A673 (cell line): ENCODE measurements at regions not wholly inside any gene's neighbourhood (a gene's known extent, or its start where the extent isn't known, plus 50 kb on each side); places are given as distances from the start of the nearest gene placed in this dataset.

ENCODE experiments used
- BruUV-seq: library from RNA; stranded (reverse); fragments of 400-500 nt; replicated peaks from 2 replicates; lab custom pipeline; 2021; lab: Mats Ljungman, UMichigan
- CTCF ChIA-PET: fragments of 300-600 bp; sonication (Branson Sonifier 250); formaldehyde crosslinking; loops from one replicate; lab custom pipeline; 2022; ENCODE audit warnings: antibody characterized with exemption; lab: Charles Lee
- POLR2A ChIA-PET: fragments of 300-600 bp; sonication (Branson Sonifier 250); formaldehyde crosslinking; loops from one replicate; lab custom pipeline; 2022; ENCODE audit warnings: antibody characterized with exemption; ENCODE audit not compliant: low non-redundant PET; lab: Charles Lee
- DNase-seq: peaks from one replicate; pipeline ENCODE4 v3.0.0-alpha.2; 2015; ENCODE audit warnings: low spot score
- H3K27ac ChIP-seq: fragments of 200-600 bp; sonication (generic); 2 replicates; pipeline ENCODE4 v1.5.1; 2016; ENCODE audit warnings: mixed run types, low read depth, mild to moderate bottlenecking, mixed read lengths, antibody characterized with exemption, low read length; ENCODE audit not compliant: poor library complexity, severe bottlenecking
- H3K27me3 ChIP-seq: fragments of 200-600 bp; sonication (generic); replicated peaks from 2 replicates; pipeline ENCODE4 v1.6.1; 2017; ENCODE audit warnings: mixed run types, low read depth, mild to moderate bottlenecking, mixed read lengths, antibody characterized with exemption, low read length; ENCODE audit not compliant: insufficient read depth, poor library complexity
- H3K36me3 ChIP-seq: fragments of 200-600 bp; sonication (generic); 2 replicates; pipeline ENCODE4 v1.6.1; 2016; ENCODE audit warnings: mixed run types, mild to moderate bottlenecking, mixed read lengths, antibody characterized with exemption, low read length; ENCODE audit not compliant: insufficient read depth, poor library complexity, severe bottlenecking
- H3K4me1 ChIP-seq: fragments of 200-600 bp; sonication (generic); 2 replicates; pipeline ENCODE4 v1.6.1; 2017; ENCODE audit warnings: mixed run types, mild to moderate bottlenecking, mixed read lengths, antibody characterized with exemption, low read length; ENCODE audit not compliant: insufficient read depth, poor library complexity, severe bottlenecking
- H3K4me3 ChIP-seq: fragments of 200-600 bp; sonication (generic); 2 replicates; pipeline ENCODE4 v1.5.1; 2016; ENCODE audit warnings: low read depth, mixed run types, mild to moderate bottlenecking, mixed read lengths, low read length; ENCODE audit not compliant: poor library complexity, severe bottlenecking
- H3K9me3 ChIP-seq: fragments of 200-600 bp; sonication (generic); 2 replicates; pipeline ENCODE4 v1.6.1; 2016; ENCODE audit warnings: mixed run types, low read depth, mild to moderate bottlenecking, mixed read lengths, antibody characterized with exemption, low read length; ENCODE audit not compliant: poor library complexity, severe bottlenecking
- CTCF ChIP-seq: fragments of 300-800, 200-600 bp; sonication (generic); conservative IDR thresholded peaks from 2 replicates; pipeline ENCODE4 v1.5.1; 2017; ENCODE audit warnings: low read depth, mild to moderate bottlenecking, antibody characterized with exemption, low read length, moderate library complexity, mixed read lengths
- EZH2 ChIP-seq: fragments of 200-600 bp; sonication (generic); IDR thresholded peaks from 2 replicates; pipeline ENCODE4 v1.6.1; 2017; ENCODE audit warnings: borderline replicate concordance, low read depth, mild to moderate bottlenecking, mixed read lengths, antibody characterized with exemption, low read length; ENCODE audit not compliant: poor library complexity, severe bottlenecking
- intact Hi-C: fragments of 100-400 bp; cut with micrococcal nuclease; formaldehyde crosslinking; loops from one replicate; pipeline ENCODE4 v1.10.0; 2022; ENCODE audit not compliant: unreplicated experiment

- BruUV-seq, result no TSS peak
- no peak overlapping the region for H3K27ac ChIP-seq
- H3K4me1 ChIP-seq, result no peaks in the 10 kb centered on the region
- H3K27me3 ChIP-seq, result peaks cover 58% of the 10 kb centered on the region
- TF ChIP-seq CTCF, result no peak
- TF ChIP-seq EZH2, result no peak
- no peaks in the 10 kb centered on the region for H3K9me3 ChIP-seq
- POLR2A ChIA-PET, result no interaction called here
- DNase-seq, result no peak
- CTCF ChIA-PET, result no interaction called here
- intact Hi-C loops, result no loop called here
- H3K36me3 ChIP-seq, result no peaks in the 10 kb centered on the region
- no peak overlapping the region for H3K4me3 ChIP-seq
These were observed 291.8 kb upstream of the IRX4 start for GRCh38 chr5:2174538-2174937.

- CTCF ChIA-PET, result no interaction called here
- no peak overlapping the region for H3K27ac ChIP-seq
- DNase-seq, result no peak
- no peaks in the 10 kb centered on the region for H3K4me1 ChIP-seq
- POLR2A ChIA-PET, result no interaction called here
- H3K4me3 ChIP-seq, result no peak overlapping the region
- H3K36me3 ChIP-seq, result no peaks in the 10 kb centered on the region
- no peaks in the 10 kb centered on the region for H3K9me3 ChIP-seq
- intact Hi-C loops, result no loop called here
- no TSS peak for BruUV-seq
- TF ChIP-seq EZH2, result no peak
- TF ChIP-seq CTCF, result no peak
- peaks cover 65% of the 10 kb centered on the region for H3K27me3 ChIP-seq
These were observed 290.6 kb upstream of the IRX4 start for GRCh38 chr5:2173151-2173834.

- no peak for TF ChIP-seq EZH2
- no peak for TF ChIP-seq CTCF
- POLR2A ChIA-PET, result no interaction called here
These were observed 289.7 kb upstream of the IRX4 start for GRCh38 chr5:2172471-2172870.

More at GRCh38 chr5:2172471-2172870, 289.7 kb upstream of the IRX4 start:
- CTCF ChIA-PET, result no interaction called here
- H3K4me1 ChIP-seq, result no peaks in the 10 kb centered on the region
- peaks cover 67% of the 10 kb centered on the region for H3K27me3 ChIP-seq
- no peak for DNase-seq
- no peak overlapping the region for H3K4me3 ChIP-seq
- H3K9me3 ChIP-seq, result no peaks in the 10 kb centered on the region
- intact Hi-C loops, result no loop called here
- no peaks in the 10 kb centered on the region for H3K36me3 ChIP-seq
- no TSS peak for BruUV-seq
- no peak overlapping the region for H3K27ac ChIP-seq
